HG02642 (cell line): ENCODE measurements at regions not wholly inside any gene's neighbourhood (a gene's known extent, or its start where the extent isn't known, plus 50 kb on each side); places are given as distances from the start of the nearest gene placed in this dataset.
A peak's percentile ranks its signal among the peaks of the same experiment; 100 is the strongest.
"Not testable (repeated sequence)": the region's sequence is repeated elsewhere in the genome, so short reads cannot be mapped to it uniquely, and the experiment has no call there.

Experiments
- ATAC-seq: cut with Tn5 transposase; IDR thresholded peaks from one replicate; pipeline ENCODE4 v1.9.1; 2021; ENCODE audit warnings: mild to moderate bottlenecking; ENCODE audit not compliant: unreplicated experiment, poor library complexity

GRCh38 chr7:20083781-20084180 is 133.4 kb downstream of the MACC1 start:
- no peak for ATAC-seq

GRCh38 chr7:20079080-20079479 is 138.1 kb downstream of the MACC1 start:
- ATAC-seq: no peak

- no peak for ATAC-seq
Measured at GRCh38 chr7:20076835-20077234, 140.3 kb downstream of the MACC1 start.

- ATAC-seq: no peak
Measured at GRCh38 chr7:20075992-20076820, 141.0 kb downstream of the MACC1 start.

- ATAC-seq: no peak
Measured at GRCh38 chr7:20075440-20075839, 141.7 kb downstream of the MACC1 start.

GRCh38 chr7:20068004-20068403 is 149.2 kb downstream of the MACC1 start:
- ATAC-seq: not testable (repeated sequence)

- ATAC-seq: peak; percentile 99
Measured at GRCh38 chr7:20064974-20065862, 152.0 kb downstream of the MACC1 start.

GRCh38 chr7:20064181-20064970 is 152.8 kb downstream of the MACC1 start:
- ATAC-seq: no peak

GRCh38 chr7:20063644-20064043 is 153.5 kb downstream of the MACC1 start:
- no peak for ATAC-seq

- ATAC-seq: no peak
Measured at GRCh38 chr7:20062932-20063331, 154.3 kb downstream of the MACC1 start.

- no peak for ATAC-seq
Measured at GRCh38 chr7:20053334-20054104, 163.7 kb downstream of the MACC1 start.

- no peak for ATAC-seq
Measured at GRCh38 chr7:20050241-20050966, 166.8 kb downstream of the MACC1 start.

GRCh38 chr7:20038676-20039075 is 178.5 kb downstream of the MACC1 start:
- no peak for ATAC-seq

- ATAC-seq: no peak
Measured at GRCh38 chr7:20035279-20035875, 181.8 kb downstream of the MACC1 start.

GRCh38 chr7:20033621-20034400 is 183.4 kb downstream of the MACC1 start:
- ATAC-seq: no peak

GRCh38 chr7:20032741-20033140 is 184.4 kb downstream of the MACC1 start:
- no peak for ATAC-seq

GRCh38 chr7:20030915-20031362 is 186.2 kb downstream of the MACC1 start:
- peak; percentile 63 for ATAC-seq

GRCh38 chr7:20030417-20030816 is 186.8 kb downstream of the MACC1 start:
- peak; percentile 88 for ATAC-seq
